ENCODE measurements at regions not wholly inside any gene's neighbourhood (a gene's known extent, or its start where the extent isn't known, plus 50 kb on each side); places are given as distances from the start of the nearest gene placed in this dataset.

DNA sequence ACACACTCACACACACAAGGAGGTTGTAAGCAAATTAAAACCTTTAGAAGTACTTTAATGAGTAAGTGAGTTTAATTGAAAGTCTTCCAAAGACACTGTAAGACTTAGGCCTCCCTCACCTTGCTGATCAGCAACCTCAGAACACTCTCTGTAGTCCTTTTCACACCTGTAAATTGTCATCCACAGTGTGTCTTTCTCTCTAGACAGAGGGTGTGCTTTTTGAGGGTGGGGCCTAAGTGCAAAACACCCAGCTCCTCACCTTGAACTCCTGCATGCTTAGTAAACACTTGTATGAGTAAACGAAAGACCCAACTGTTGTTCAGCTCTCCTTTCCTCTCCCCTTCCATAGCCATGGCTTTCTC, 183.2 kb upstream of the IL12A start:
- no peak for TF ChIP-seq POLR2A (IDR thresholded peaks at IDR 0.05; ENCODE audit: low read depth, low read length)
- no peak for TF ChIP-seq POLR2AphosphoS5 (IDR thresholded peaks at IDR 0.05; ENCODE audit: low read depth, low read length)
